Mammary epithelial cell (primary cell): ENCODE measurements at regions not wholly inside any gene's neighbourhood (a gene's known extent, or its start where the extent isn't known, plus 50 kb on each side); places are given as distances from the start of the nearest gene placed in this dataset.

Experiments used
- CTCF ChIP-seq, 2 donors: IDR thresholded peaks in 1 of 2; conservative IDR thresholded peaks in 1 of 2; 2 replicates each; pipeline ENCODE4 v1.5.1; 2011 to 2012; ENCODE audit warnings: inconsistent platforms in 2 of 2, low read length in 2 of 2, mild to moderate bottlenecking in 2 of 2, control low read depth in 1 of 2, low read depth in 1 of 2; ENCODE audit not compliant: insufficient read depth in 1 of 2; ENCODE audit errors: extremely low read depth in 1 of 2
- EZH2 ChIP-seq: IDR thresholded peaks from 2 replicates; pipeline ENCODE4 v1.6.1; 2012; ENCODE audit warnings: low read length, inconsistent platforms, borderline replicate concordance

- no peak for TF ChIP-seq CTCF (conservative IDR thresholded peaks at IDR 0.05 in 1 of 2, IDR thresholded peaks at IDR 0.05 in 1 of 2; ENCODE audit: extremely low read depth in 1 of 2, insufficient read depth in 1 of 2, low read depth in 1 of 2, low read length in 2 of 2)
- TF ChIP-seq EZH2: no peak
Measured at GRCh38 chr16:26952411-26952810, 114.3 kb upstream of the C16orf82 start.
